ENCODE measurements at regions not wholly inside any gene's neighbourhood (a gene's known extent, or its start where the extent isn't known, plus 50 kb on each side); places are given as distances from the start of the nearest gene placed in this dataset.

DNA sequence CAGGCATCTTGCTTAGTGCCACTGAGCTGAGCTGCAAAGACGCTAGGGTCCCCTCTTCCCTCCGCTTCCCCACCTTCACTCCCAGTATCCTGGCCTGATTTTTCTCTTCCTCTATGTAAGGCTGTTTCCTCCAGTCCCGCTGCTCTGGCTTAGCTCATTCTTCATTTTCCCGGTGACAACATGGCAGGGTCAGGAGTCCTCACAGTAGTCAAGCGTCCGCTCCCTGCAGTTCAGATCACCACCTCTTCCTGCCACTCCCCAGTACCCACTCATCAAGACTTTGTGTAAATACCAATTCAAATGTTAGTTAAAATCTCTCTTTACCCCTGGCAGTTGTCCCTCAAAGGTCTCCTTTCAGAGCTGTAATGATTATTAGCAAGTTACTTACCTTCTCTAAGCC, 650.4 kb upstream of the CELF2 start:
- DNase-seq = no peak
- H3K27ac ChIP-seq = no peak overlapping the region
- no peaks in the 10 kb centered on the region for H3K27me3 ChIP-seq
- no peaks in the 10 kb centered on the region for H3K36me3 ChIP-seq
- no peak overlapping the region for H3K4me3 ChIP-seq
- intact Hi-C loops (cut with DNase I) = no loop called here
- no peaks in the 10 kb centered on the region for H3K9me3 ChIP-seq
- no peak for TF ChIP-seq POLR2AphosphoS5 (IDR thresholded peaks at IDR 0.05)
- TF ChIP-seq POLR2A (IDR thresholded peaks at IDR 0.05) = no peak
- TF ChIP-seq, protein P1, sequence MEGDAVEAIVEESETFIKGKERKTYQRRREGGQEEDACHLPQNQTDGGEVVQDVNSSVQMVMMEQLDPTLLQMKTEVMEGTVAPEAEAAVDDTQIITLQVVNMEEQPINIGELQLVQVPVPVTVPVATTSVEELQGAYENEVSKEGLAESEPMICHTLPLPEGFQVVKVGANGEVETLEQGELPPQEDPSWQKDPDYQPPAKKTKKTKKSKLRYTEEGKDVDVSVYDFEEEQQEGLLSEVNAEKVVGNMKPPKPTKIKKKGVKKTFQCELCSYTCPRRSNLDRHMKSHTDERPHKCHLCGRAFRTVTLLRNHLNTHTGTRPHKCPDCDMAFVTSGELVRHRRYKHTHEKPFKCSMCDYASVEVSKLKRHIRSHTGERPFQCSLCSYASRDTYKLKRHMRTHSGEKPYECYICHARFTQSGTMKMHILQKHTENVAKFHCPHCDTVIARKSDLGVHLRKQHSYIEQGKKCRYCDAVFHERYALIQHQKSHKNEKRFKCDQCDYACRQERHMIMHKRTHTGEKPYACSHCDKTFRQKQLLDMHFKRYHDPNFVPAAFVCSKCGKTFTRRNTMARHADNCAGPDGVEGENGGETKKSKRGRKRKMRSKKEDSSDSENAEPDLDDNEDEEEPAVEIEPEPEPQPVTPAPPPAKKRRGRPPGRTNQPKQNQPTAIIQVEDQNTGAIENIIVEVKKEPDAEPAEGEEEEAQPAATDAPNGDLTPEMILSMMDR (IDR thresholded peaks at IDR 0.05) = no peak
- no peak for TF ChIP-seq EP300 (IDR thresholded peaks at IDR 0.05)
- H3K4me1 ChIP-seq = peaks cover 0 to 14% (median 8%) of the 10 kb centered on the region in 4 donors
- WGBS, 2 donors = 58 to 74% methylated on average over 6 of the region's 6 CpGs

DNA sequence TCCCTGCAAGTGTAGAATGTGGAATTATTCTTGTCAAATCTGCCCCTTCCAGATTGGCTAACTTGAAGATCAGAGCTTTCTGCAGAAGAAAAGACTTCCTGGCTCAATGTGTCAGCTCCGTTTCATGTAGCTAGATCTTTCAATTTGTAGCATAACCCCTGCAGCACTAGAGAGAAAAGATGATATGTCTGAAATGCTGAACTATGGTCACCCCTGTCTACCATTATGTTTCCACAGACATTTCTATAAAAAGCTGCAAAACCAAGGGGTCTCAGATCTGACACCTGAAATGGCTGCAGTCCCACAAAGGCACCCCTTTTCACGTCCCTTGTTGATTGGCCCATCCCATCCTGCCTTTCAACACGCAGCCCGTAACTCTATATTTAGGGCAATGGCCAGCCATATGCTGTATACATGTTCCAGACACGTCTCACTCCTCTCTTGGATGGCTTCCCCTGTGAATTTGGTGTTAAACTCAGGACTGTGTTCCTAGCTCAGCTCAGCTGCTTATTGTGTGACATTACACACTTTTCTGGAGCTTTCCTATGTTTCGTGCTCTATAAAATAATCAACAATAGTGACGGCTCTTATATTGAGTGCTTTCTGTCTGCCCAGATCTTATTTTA, 648.6 kb upstream of the CELF2 start:
- 86 to 90% methylated on average over 7 of the region's 7 CpGs for WGBS, 2 donors
- H3K9me3 ChIP-seq = no peaks in the 10 kb centered on the region
- DNase-seq = no peak
- H3K36me3 ChIP-seq = no peaks in the 10 kb centered on the region
- no peak overlapping the region for H3K27ac ChIP-seq
- peaks cover 0 to 14% (median 8%) of the 10 kb centered on the region in 4 donors for H3K4me1 ChIP-seq
- H3K4me3 ChIP-seq = no peak overlapping the region
- intact Hi-C loops (cut with DNase I) = no loop called here
- no peak for TF ChIP-seq POLR2A (IDR thresholded peaks at IDR 0.05)
- no peak for TF ChIP-seq EP300 (IDR thresholded peaks at IDR 0.05)
- TF ChIP-seq, protein P1 (IDR thresholded peaks at IDR 0.05) = no peak
- no peak for TF ChIP-seq POLR2AphosphoS5 (IDR thresholded peaks at IDR 0.05)
- no peaks in the 10 kb centered on the region for H3K27me3 ChIP-seq

DNA sequence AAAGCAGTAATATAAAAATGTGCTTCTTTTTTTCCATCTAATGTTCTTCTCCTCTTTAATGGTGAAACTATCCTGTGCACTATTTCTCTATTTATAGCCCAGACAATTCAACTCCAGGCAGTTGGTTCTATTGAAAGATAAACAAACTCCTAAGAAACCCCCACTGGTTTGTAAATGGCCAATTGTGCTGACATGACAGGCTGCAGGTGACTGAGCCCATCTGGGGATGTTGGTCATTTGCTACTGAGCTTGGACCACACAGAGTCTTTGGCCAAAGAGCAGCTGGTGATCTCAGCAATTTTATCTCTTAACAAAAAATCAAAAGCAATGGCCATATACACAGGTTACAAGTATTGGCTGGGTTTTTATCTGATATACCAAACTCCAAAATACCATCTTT, 631.8 kb upstream of the CELF2 start:
- TF ChIP-seq, protein P1 (IDR thresholded peaks at IDR 0.05) = no peak
- TF ChIP-seq EP300 (IDR thresholded peaks at IDR 0.05) (no peak), POLR2A (IDR thresholded peaks at IDR 0.05) (no peak), POLR2AphosphoS5 (IDR thresholded peaks at IDR 0.05) (no peak)
- Histone ChIP-seq H3K27ac (no peak overlapping the region), H3K4me1 (peaks cover 0 to 5% (median 0%) of the 10 kb centered on the region in 4 donors), H3K4me3 (no peak overlapping the region), H3K36me3 (no peaks in the 10 kb centered on the region), H3K9me3 (no peaks in the 10 kb centered on the region), H3K27me3 (no peaks in the 10 kb centered on the region)
- no peak for DNase-seq
- intact Hi-C loops (cut with DNase I) = no loop called here

DNA sequence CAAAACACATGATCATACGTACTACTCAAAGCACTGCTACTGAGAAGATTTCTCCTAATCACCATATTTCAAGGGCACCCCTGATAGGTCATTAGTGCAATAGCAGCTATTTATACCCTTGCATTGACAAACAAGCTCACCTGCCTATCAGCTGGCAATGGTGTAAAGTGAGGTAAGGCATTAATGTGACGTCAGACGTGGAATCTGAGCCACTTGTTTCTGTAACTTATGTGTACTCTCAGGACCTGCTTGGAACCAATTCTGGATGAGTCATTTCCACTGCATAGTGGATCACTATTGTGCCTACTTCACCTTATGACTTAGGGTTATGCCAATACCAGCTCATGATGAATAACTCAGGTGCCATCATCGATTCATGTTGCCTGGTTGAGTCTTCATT, 628.5 kb upstream of the CELF2 start:
- Histone ChIP-seq H3K9me3 (no peaks in the 10 kb centered on the region), H3K36me3 (no peaks in the 10 kb centered on the region), H3K27me3 (no peaks in the 10 kb centered on the region), H3K27ac (no peak overlapping the region), H3K4me1 (peaks cover 0 to 5% (median 0%) of the 10 kb centered on the region in 4 donors), H3K4me3 (no peak overlapping the region)
- no peak for TF ChIP-seq POLR2AphosphoS5 (IDR thresholded peaks at IDR 0.05)
- intact Hi-C loops (cut with DNase I) = no loop called here
- DNase-seq = no peak
- WGBS, 2 donors = 88 to 91% methylated on average over 4 of the region's 4 CpGs

DNA sequence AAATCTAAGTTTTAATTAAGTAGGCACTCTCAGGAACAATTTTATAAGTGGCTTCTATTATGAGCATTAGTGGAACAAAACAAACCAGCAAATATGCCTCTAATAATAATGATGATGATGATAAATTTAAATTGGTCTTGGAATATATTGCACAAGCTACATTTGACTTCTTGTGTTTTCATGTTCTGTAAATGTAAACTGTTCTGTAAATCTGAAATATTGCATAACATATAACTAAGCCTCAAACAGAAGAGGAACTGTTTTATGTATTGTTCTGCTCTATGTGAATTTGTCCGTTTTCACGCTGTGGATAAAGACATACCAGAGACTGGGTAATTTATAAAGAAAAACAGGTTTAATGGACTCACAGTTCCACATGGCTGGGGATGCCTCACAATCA, 625.2 kb upstream of the CELF2 start:
- TF ChIP-seq, protein P1 (IDR thresholded peaks at IDR 0.05) = no peak
- TF ChIP-seq POLR2AphosphoS5 (IDR thresholded peaks at IDR 0.05) (no peak), POLR2A (IDR thresholded peaks at IDR 0.05) (no peak), EP300 (IDR thresholded peaks at IDR 0.05) (no peak)
- Histone ChIP-seq H3K9me3 (no peaks in the 10 kb centered on the region), H3K27me3 (no peaks in the 10 kb centered on the region), H3K27ac (no peak overlapping the region), H3K4me3 (no peak overlapping the region), H3K36me3 (no peaks in the 10 kb centered on the region), H3K4me1 (no peaks in the 10 kb centered on the region)
- DNase-seq = no peak
- intact Hi-C loops (cut with DNase I) = no loop called here
- WGBS, 2 donors = 91 to 92% methylated on average over 2 of the region's 2 CpGs
